HCT116 (cell line): ENCODE measurements at regions not wholly inside any gene's neighbourhood (a gene's known extent, or its start where the extent isn't known, plus 50 kb on each side); places are given as distances from the start of the nearest gene placed in this dataset.

ENCODE experiments used
- CEBPB ChIP-seq: IDR thresholded peaks from 2 replicates; pipeline ENCODE4 v1.6.1; 2012; ENCODE audit warnings: low read depth
- EZH2 ChIP-seq: fragments of 200-600 bp; sonication (generic); IDR thresholded peaks from 2 replicates; pipeline ENCODE4 v1.6.1; 2017; ENCODE audit warnings: antibody characterized with exemption, mixed run types
- POLR2A ChIP-seq: IDR thresholded peaks from 2 replicates; pipeline ENCODE4 v1.7.0; 2011; ENCODE audit warnings: borderline replicate concordance; ENCODE audit not compliant: insufficient read depth, insufficient read length; ENCODE audit errors: extremely low read depth
- YY1 ChIP-seq: IDR thresholded peaks from 2 replicates; pipeline ENCODE4 v1.6.1; 2011; ENCODE audit warnings: low read length, low read depth, moderate library complexity, mild to moderate bottlenecking; ENCODE audit not compliant: insufficient replicate concordance; ENCODE audit errors: extremely low read depth
- TF ChIP-seq, protein P1 (sequence below), 3 experiments: fragments of 200-600 bp in 1 of 3; sonication (generic) in 1 of 3; IDR thresholded peaks in 2 of 3; conservative IDR thresholded peaks in 1 of 3; 2 replicates each; pipeline ENCODE4 v1.5.1; 2012 to 2017; ENCODE audit warnings: low read depth in 2 of 3, low read length in 2 of 3, antibody characterized with exemption in 1 of 3, borderline replicate concordance in 1 of 3, control low read depth in 1 of 3, mild to moderate bottlenecking in 1 of 3, mixed read lengths in 1 of 3, mixed run types in 1 of 3, moderate library complexity in 1 of 3; ENCODE audit not compliant: insufficient read depth in 1 of 3
- TF ChIP-seq, protein P2 (sequence below): IDR thresholded peaks from 2 replicates; pipeline ENCODE4 v1.6.1; 2012; ENCODE audit warnings: low read depth

DNA sequence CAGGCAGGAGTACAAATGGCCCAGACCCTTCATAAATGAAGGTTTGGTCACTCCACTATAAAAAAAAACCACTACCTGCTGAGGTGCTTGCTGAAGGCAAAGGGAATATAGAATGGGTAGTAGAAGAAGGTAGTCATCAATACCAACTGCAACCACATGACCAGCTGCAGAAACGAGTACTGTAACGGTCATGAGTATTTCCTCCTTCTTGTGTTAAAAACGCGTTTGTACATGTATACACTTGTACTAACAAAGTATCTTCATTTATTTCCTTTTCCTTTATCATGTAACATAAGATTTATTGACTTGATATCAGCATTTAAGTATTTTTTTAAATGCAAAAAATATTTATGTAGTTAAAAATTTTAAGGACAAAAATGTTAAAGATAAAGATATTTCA, 238.6 kb downstream of the TFAP2B start:
- TF ChIP-seq EZH2: no peak
- TF ChIP-seq, protein P1, sequence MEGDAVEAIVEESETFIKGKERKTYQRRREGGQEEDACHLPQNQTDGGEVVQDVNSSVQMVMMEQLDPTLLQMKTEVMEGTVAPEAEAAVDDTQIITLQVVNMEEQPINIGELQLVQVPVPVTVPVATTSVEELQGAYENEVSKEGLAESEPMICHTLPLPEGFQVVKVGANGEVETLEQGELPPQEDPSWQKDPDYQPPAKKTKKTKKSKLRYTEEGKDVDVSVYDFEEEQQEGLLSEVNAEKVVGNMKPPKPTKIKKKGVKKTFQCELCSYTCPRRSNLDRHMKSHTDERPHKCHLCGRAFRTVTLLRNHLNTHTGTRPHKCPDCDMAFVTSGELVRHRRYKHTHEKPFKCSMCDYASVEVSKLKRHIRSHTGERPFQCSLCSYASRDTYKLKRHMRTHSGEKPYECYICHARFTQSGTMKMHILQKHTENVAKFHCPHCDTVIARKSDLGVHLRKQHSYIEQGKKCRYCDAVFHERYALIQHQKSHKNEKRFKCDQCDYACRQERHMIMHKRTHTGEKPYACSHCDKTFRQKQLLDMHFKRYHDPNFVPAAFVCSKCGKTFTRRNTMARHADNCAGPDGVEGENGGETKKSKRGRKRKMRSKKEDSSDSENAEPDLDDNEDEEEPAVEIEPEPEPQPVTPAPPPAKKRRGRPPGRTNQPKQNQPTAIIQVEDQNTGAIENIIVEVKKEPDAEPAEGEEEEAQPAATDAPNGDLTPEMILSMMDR (IDR thresholded peaks at IDR 0.05 in 2 of 3, conservative IDR thresholded peaks at IDR 0.05 in 1 of 3; ENCODE audit: borderline replicate concordance in 1 of 3, insufficient read depth in 1 of 3, low read depth in 2 of 3, low read length in 2 of 3): no peak
- TF ChIP-seq, protein P2, sequence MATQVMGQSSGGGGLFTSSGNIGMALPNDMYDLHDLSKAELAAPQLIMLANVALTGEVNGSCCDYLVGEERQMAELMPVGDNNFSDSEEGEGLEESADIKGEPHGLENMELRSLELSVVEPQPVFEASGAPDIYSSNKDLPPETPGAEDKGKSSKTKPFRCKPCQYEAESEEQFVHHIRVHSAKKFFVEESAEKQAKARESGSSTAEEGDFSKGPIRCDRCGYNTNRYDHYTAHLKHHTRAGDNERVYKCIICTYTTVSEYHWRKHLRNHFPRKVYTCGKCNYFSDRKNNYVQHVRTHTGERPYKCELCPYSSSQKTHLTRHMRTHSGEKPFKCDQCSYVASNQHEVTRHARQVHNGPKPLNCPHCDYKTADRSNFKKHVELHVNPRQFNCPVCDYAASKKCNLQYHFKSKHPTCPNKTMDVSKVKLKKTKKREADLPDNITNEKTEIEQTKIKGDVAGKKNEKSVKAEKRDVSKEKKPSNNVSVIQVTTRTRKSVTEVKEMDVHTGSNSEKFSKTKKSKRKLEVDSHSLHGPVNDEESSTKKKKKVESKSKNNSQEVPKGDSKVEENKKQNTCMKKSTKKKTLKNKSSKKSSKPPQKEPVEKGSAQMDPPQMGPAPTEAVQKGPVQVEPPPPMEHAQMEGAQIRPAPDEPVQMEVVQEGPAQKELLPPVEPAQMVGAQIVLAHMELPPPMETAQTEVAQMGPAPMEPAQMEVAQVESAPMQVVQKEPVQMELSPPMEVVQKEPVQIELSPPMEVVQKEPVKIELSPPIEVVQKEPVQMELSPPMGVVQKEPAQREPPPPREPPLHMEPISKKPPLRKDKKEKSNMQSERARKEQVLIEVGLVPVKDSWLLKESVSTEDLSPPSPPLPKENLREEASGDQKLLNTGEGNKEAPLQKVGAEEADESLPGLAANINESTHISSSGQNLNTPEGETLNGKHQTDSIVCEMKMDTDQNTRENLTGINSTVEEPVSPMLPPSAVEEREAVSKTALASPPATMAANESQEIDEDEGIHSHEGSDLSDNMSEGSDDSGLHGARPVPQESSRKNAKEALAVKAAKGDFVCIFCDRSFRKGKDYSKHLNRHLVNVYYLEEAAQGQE: no peak
- no peak for TF ChIP-seq CEBPB
- no peak for TF ChIP-seq POLR2A
- no peak for TF ChIP-seq YY1
